ENCODE measurements at regions not wholly inside any gene's neighbourhood (a gene's known extent, or its start where the extent isn't known, plus 50 kb on each side); places are given as distances from the start of the nearest gene placed in this dataset.
"Not testable (repeated sequence)": the region's sequence is repeated elsewhere in the genome, so short reads cannot be mapped to it uniquely, and the experiment has no call there.

GRCh38 chr21:15455819-15456462 lies 273.8 kb upstream of the USP25 start:
- H3K27ac ChIP-seq = no peak overlapping the region
- TF ChIP-seq CTCF (IDR thresholded peaks at IDR 0.05) (no peak), ZFX (IDR thresholded peaks at IDR 0.05; ENCODE audit: borderline replicate concordance) (no peak)

DNA sequence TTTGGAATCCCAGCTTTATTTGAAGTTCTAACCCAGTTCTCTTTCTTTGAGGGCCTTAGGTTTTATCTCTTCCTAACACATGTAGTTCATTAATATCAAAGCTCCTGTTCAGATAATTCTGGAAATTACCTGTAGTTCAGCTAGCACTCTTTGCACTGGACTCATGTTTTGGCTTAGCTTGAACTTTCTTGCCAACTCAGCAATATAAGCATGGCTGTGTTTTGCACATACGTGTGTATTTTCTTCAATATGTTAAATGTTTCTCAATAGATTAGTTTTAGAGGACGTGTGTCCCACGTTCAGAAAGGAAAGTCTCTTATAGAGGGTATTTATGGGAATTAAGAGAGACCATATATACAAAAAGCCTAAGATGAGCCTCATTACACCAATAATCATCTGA lies 271.8 kb upstream of the USP25 start:
- TF ChIP-seq CTCF (IDR thresholded peaks at IDR 0.05) = no peak
- no peak overlapping the region for H3K27ac ChIP-seq

- H3K27ac ChIP-seq = no peak overlapping the region
- no peak for TF ChIP-seq ZFX (IDR thresholded peaks at IDR 0.05; ENCODE audit: borderline replicate concordance)
- no peak for TF ChIP-seq CTCF (IDR thresholded peaks at IDR 0.05)
Observed at GRCh38 chr21:15462092-15462491, 267.7 kb upstream of the USP25 start.

GRCh38 chr21:15466329-15466728 lies 263.5 kb upstream of the USP25 start:
- TF ChIP-seq ZFX (IDR thresholded peaks at IDR 0.05; ENCODE audit: borderline replicate concordance) (no peak), CTCF (IDR thresholded peaks at IDR 0.05) (no peak)
- H3K27ac ChIP-seq = no peak overlapping the region

- H3K27ac ChIP-seq = no peak overlapping the region
- TF ChIP-seq CTCF (IDR thresholded peaks at IDR 0.05) (no peak), ZFX (IDR thresholded peaks at IDR 0.05; ENCODE audit: borderline replicate concordance) (no peak)
Observed at GRCh38 chr21:15468368-15468767, 261.4 kb upstream of the USP25 start.

GRCh38 chr21:15472108-15473040 lies 257.4 kb upstream of the USP25 start:
- no peak for TF ChIP-seq CTCF (IDR thresholded peaks at IDR 0.05)
- H3K27ac ChIP-seq = no peak overlapping the region

DNA sequence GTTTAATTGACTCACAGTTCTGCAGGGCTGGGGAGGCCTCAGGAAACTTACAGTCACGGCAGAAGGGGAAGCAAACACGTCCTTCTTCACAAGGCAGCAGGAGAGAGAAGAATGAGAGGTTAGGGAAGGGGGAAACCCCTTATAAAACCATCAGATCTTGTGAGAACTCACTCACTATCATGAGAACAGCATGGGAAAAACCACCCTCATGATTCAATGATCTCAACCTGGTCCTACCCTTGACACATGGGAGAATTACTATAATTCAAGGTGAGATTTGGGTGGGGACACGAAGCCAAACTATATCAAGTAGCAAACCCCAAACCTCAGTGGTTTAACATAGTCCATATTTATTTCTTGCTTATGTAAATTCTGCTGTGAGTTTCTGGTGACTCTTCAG lies 252.0 kb upstream of the USP25 start:
- H3K27ac ChIP-seq = not testable (repeated sequence)
